HUES48 (cell line): ENCODE measurements at regions not wholly inside any gene's neighbourhood (a gene's known extent, or its start where the extent isn't known, plus 50 kb on each side); places are given as distances from the start of the nearest gene placed in this dataset.
"Not testable (repeated sequence)": the region's sequence is repeated elsewhere in the genome, so short reads cannot be mapped to it uniquely, and the experiment has no call there.

ENCODE experiments used
- H3K27ac ChIP-seq: one replicate; pipeline ENCODE4 v1.7.0; 2013; ENCODE audit warnings: low read depth, low read length, inconsistent platforms
- H3K27me3 ChIP-seq: 2 replicates; pipeline ENCODE4 v1.6.1; 2013; ENCODE audit warnings: mild to moderate bottlenecking, low read length; ENCODE audit not compliant: control insufficient read depth, insufficient read depth
- H3K36me3 ChIP-seq: 2 replicates; pipeline ENCODE4 v1.6.1; 2013; ENCODE audit warnings: low read length; ENCODE audit not compliant: control insufficient read depth, insufficient read depth
- H3K4me1 ChIP-seq: 2 replicates; pipeline ENCODE4 v1.6.1; 2013; ENCODE audit warnings: mild to moderate bottlenecking, low read length; ENCODE audit not compliant: control insufficient read depth, insufficient read depth
- H3K4me3 ChIP-seq: 2 replicates; pipeline ENCODE4 v1.5.1; 2013; ENCODE audit warnings: mild to moderate bottlenecking, low read depth, low read length
- H3K9ac ChIP-seq: 2 replicates; pipeline ENCODE4 v1.6.1; 2013; ENCODE audit warnings: mild to moderate bottlenecking, low read depth, low read length, moderate library complexity
- H3K9me3 ChIP-seq: 2 replicates; pipeline ENCODE4 v1.6.1; 2013; ENCODE audit warnings: low read length; ENCODE audit not compliant: control insufficient read depth, insufficient read depth

- Histone ChIP-seq H3K27me3 (no peaks in the 10 kb centered on the region), H3K4me3 (no peak overlapping the region), H3K36me3 (no peaks in the 10 kb centered on the region), H3K9ac (no peak overlapping the region), H3K9me3 (0 out of 2 replicates have a peak, but pooled peaks cover 1% of the 10 kb centered on the region), H3K27ac (no peak overlapping the region), H3K4me1 (no peaks in the 10 kb centered on the region)
Observed at GRCh38 chr6:134784336-134784735, 165.6 kb downstream of the ALDH8A1 start.

- H3K4me3 ChIP-seq = no peak overlapping the region
- H3K9ac ChIP-seq = no peak overlapping the region
- peaks cover 2% of the 10 kb centered on the region; the same call in 1 of the 2 replicates for H3K9me3 ChIP-seq
- H3K27ac ChIP-seq = no peak overlapping the region
- no peaks in the 10 kb centered on the region for H3K36me3 ChIP-seq
- H3K4me1 ChIP-seq = peaks cover 7% of the 10 kb centered on the region
- H3K27me3 ChIP-seq = no peaks in the 10 kb centered on the region
Observed at GRCh38 chr6:134778431-134778830, 171.5 kb downstream of the ALDH8A1 start.

- peaks cover 7% of the 10 kb centered on the region for H3K4me1 ChIP-seq
- no peak overlapping the region for H3K4me3 ChIP-seq
- no peaks in the 10 kb centered on the region for H3K27me3 ChIP-seq
- no peak overlapping the region for H3K27ac ChIP-seq
- no peaks in the 10 kb centered on the region for H3K36me3 ChIP-seq
- no peaks in the 10 kb centered on the region; the same call in 1 of the 2 replicates for H3K9me3 ChIP-seq
- H3K9ac ChIP-seq = no peak overlapping the region
Observed at GRCh38 chr6:134774201-134774638, 175.7 kb downstream of the ALDH8A1 start.

GRCh38 chr6:134772671-134773360 is 177.1 kb downstream of the ALDH8A1 start:
- Histone ChIP-seq H3K27me3 (no peaks in the 10 kb centered on the region), H3K9me3 (no peaks in the 10 kb centered on the region; the same call in 1 of the 2 replicates), H3K36me3 (no peaks in the 10 kb centered on the region), H3K4me1 (peaks cover 7% of the 10 kb centered on the region), H3K9ac (no peak overlapping the region), H3K4me3 (no peak overlapping the region), H3K27ac (no peak overlapping the region)

GRCh38 chr6:134768931-134769330 is 181.0 kb downstream of the ALDH8A1 start:
- no peak overlapping the region for H3K27ac ChIP-seq
- no peaks in the 10 kb centered on the region for H3K9me3 ChIP-seq
- no peaks in the 10 kb centered on the region for H3K27me3 ChIP-seq
- peaks cover 2% of the 10 kb centered on the region for H3K4me1 ChIP-seq
- no peak overlapping the region for H3K9ac ChIP-seq
- H3K36me3 ChIP-seq = no peaks in the 10 kb centered on the region
- no peak overlapping the region for H3K4me3 ChIP-seq

GRCh38 chr6:134766497-134766896 is 183.4 kb downstream of the ALDH8A1 start:
- Histone ChIP-seq H3K4me3 (no peak overlapping the region), H3K27ac (no peak overlapping the region), H3K27me3 (no peaks in the 10 kb centered on the region), H3K9ac (no peak overlapping the region), H3K9me3 (no peaks in the 10 kb centered on the region), H3K4me1 (no peaks in the 10 kb centered on the region), H3K36me3 (no peaks in the 10 kb centered on the region)

GRCh38 chr6:134764741-134765140 is 185.2 kb downstream of the ALDH8A1 start:
- Histone ChIP-seq H3K4me3 (no peak overlapping the region), H3K36me3 (no peaks in the 10 kb centered on the region), H3K4me1 (no peaks in the 10 kb centered on the region), H3K9ac (no peak overlapping the region), H3K27me3 (no peaks in the 10 kb centered on the region), H3K9me3 (no peaks in the 10 kb centered on the region), H3K27ac (no peak overlapping the region)

GRCh38 chr6:134763575-134763974 is 186.3 kb downstream of the ALDH8A1 start:
- H3K36me3 ChIP-seq, H3K27ac ChIP-seq, H3K27me3 ChIP-seq, H3K4me3 ChIP-seq, H3K9ac ChIP-seq, H3K9me3 ChIP-seq, H3K4me1 ChIP-seq: not testable (repeated sequence)

GRCh38 chr6:134758621-134759020 is 191.3 kb downstream of the ALDH8A1 start:
- Histone ChIP-seq H3K4me1 (0 out of 2 replicates have a peak, but pooled peaks cover 9% of the 10 kb centered on the region), H3K9me3 (no peaks in the 10 kb centered on the region), H3K9ac (no peak overlapping the region), H3K27ac (no peak overlapping the region), H3K36me3 (no peaks in the 10 kb centered on the region), H3K4me3 (no peak overlapping the region), H3K27me3 (no peaks in the 10 kb centered on the region)

GRCh38 chr6:134757911-134758361 is 192.0 kb downstream of the ALDH8A1 start:
- Histone ChIP-seq H3K9me3 (no peaks in the 10 kb centered on the region), H3K9ac (no peak overlapping the region), H3K27me3 (no peaks in the 10 kb centered on the region), H3K4me1 (0 out of 2 replicates have a peak, but pooled peaks cover 9% of the 10 kb centered on the region), H3K36me3 (no peaks in the 10 kb centered on the region), H3K4me3 (no peak overlapping the region), H3K27ac (no peak overlapping the region)

- no peak overlapping the region for H3K9ac ChIP-seq
- H3K9me3 ChIP-seq = no peaks in the 10 kb centered on the region
- no peaks in the 10 kb centered on the region for H3K36me3 ChIP-seq
- H3K27ac ChIP-seq = no peak overlapping the region
- H3K27me3 ChIP-seq = no peaks in the 10 kb centered on the region
- H3K4me1 ChIP-seq = 0 out of 2 replicates have a peak, but pooled peaks cover 9% of the 10 kb centered on the region
- no peak overlapping the region for H3K4me3 ChIP-seq
Observed at GRCh38 chr6:134756374-134757025, 193.4 kb downstream of the ALDH8A1 start.
